ENCODE measurements at regions not wholly inside any gene's neighbourhood (a gene's known extent, or its start where the extent isn't known, plus 50 kb on each side); places are given as distances from the start of the nearest gene placed in this dataset.

DNA sequence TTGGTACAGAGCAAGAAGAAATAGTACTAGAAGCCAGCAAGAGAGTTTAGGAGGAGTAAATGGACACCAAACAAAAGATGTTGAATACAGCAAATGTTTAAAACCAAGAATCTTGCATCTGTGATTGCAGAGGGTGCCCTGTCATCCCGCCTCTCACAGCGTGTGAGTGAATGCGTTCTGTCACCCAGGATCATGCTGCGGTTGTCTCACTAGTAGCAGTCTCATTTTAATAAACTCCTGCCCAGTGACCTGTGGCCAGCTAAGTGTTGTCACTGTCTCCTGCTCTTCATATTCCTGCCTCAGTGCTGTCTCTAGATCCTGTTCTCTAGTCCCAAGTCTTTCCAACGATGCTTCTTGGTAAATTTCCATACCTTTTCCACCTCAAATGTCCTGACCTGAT is 584.6 kb downstream of the MCTP2 start:
- DNase-seq (ENCODE audit: low read depth, low spot score), result no peak
- Histone ChIP-seq H3K36me3 (ENCODE audit: control insufficient read depth in 2 of 2, extremely low read depth in 1 of 2, insufficient read depth in 2 of 2, low read length in 2 of 2) (no peaks in the 10 kb centered on the region), H3K4me1 (ENCODE audit: control insufficient read depth, extremely low read depth, insufficient read depth, low read length) (no peaks in the 10 kb centered on the region), H3K27ac (ENCODE audit: control insufficient read depth, insufficient read depth, low read length) (no peak overlapping the region), H4K20me1 (ENCODE audit: control insufficient read depth, extremely low read depth, insufficient read depth, low read length) (no peaks in the 10 kb centered on the region), H3K9me1 (ENCODE audit: control insufficient read depth, extremely low read depth, insufficient read depth, low read length) (no peaks in the 10 kb centered on the region), H3K4me2 (ENCODE audit: control insufficient read depth, extremely low read depth, insufficient read depth, low read depth, low read length) (no peak overlapping the region), H3K79me2 (ENCODE audit: control insufficient read depth, insufficient read depth, low read length) (no peaks in the 10 kb centered on the region), H3K9me3 (ENCODE audit: control insufficient read depth, low read depth, low read length) (no peaks in the 10 kb centered on the region), H3K4me3 (ENCODE audit: control insufficient read depth in 2 of 3, extremely low read depth in 1 of 3, insufficient read depth in 2 of 3, low read depth in 1 of 3, low read length in 3 of 3) (no peak overlapping the region), H3K9ac (ENCODE audit: control insufficient read depth, extremely low read depth, insufficient read depth, low read length) (no peak overlapping the region), H3K27me3 (ENCODE audit: control insufficient read depth, extremely low read depth, insufficient read depth, low read length) (no peaks in the 10 kb centered on the region), H2AFZ (ENCODE audit: control insufficient read depth, low read length) (no peak overlapping the region)
- TF ChIP-seq, protein P1, sequence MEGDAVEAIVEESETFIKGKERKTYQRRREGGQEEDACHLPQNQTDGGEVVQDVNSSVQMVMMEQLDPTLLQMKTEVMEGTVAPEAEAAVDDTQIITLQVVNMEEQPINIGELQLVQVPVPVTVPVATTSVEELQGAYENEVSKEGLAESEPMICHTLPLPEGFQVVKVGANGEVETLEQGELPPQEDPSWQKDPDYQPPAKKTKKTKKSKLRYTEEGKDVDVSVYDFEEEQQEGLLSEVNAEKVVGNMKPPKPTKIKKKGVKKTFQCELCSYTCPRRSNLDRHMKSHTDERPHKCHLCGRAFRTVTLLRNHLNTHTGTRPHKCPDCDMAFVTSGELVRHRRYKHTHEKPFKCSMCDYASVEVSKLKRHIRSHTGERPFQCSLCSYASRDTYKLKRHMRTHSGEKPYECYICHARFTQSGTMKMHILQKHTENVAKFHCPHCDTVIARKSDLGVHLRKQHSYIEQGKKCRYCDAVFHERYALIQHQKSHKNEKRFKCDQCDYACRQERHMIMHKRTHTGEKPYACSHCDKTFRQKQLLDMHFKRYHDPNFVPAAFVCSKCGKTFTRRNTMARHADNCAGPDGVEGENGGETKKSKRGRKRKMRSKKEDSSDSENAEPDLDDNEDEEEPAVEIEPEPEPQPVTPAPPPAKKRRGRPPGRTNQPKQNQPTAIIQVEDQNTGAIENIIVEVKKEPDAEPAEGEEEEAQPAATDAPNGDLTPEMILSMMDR (optimal IDR thresholded peaks at IDR 0.05 in 1 of 3, IDR thresholded peaks at IDR 0.05 in 1 of 3, conservative IDR thresholded peaks at IDR 0.05 in 1 of 3; ENCODE audit: extremely low read depth in 1 of 3, insufficient read depth in 2 of 3, low read length in 3 of 3), result no peak
- TF ChIP-seq EZH2 (IDR thresholded peaks at IDR 0.05; ENCODE audit: low read length), result no peak
- FAIRE-seq, result no peak
- dilution Hi-C loops (cut with MboI; ENCODE audit: extremely low pct_ligation_motif_present, low sequenced_read_pairs), result no loop called here

DNA sequence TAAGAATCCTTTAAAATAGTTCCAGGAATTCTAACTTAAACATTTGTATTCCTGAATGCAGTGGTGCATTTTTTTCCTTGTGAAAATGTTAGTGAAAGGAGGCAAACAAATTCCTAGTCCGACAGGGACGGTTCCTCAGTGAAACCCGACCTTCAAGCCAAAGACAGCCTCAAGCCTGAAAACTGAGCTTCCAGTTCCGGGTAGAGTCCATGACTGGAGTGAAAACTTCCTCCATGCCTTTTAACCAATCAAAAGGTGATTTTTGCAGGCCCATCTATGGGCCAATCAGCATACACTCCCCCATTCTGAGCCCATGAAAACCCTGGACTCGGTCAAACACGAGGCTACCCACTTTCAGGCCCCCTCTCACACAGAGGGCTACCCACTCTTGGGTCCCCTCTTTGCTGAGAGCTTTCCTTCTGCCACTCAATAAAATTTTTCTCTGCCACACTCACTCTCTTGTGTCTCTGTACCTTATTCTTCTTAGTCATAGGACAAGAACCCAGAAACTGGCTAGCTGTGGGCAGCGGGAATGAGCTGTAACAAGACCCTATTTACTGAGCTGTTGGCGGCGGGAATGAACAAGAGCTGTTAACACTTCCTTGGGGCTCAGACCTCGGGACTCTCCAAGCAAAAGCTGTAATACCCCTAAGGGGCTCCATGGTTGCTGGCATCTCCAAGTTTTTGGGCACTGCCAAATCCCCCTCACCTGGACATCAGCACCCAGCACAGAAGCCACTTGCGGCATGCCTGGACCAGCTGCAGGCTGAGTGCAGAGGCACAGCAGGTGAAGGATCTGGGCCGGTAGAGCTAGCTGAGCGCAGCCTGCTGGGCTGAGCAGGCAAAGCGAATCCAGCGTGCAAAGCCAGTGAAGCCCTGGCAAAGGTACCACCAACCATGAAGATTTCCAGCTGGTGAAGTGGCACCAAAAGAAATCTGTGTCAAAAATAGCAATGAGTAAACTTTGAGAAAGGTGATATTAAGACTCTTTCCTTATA is 598.8 kb downstream of the MCTP2 start:
- H3K79me2 ChIP-seq (ENCODE audit: control insufficient read depth, insufficient read depth, low read length), result no peaks in the 10 kb centered on the region
- H3K36me3 ChIP-seq (ENCODE audit: control insufficient read depth in 2 of 2, extremely low read depth in 1 of 2, insufficient read depth in 2 of 2, low read length in 2 of 2), result no peaks in the 10 kb centered on the region
- H3K4me1 ChIP-seq (ENCODE audit: control insufficient read depth, extremely low read depth, insufficient read depth, low read length), result no peaks in the 10 kb centered on the region
- no peaks in the 10 kb centered on the region for H4K20me1 ChIP-seq (ENCODE audit: control insufficient read depth, extremely low read depth, insufficient read depth, low read length)
- FAIRE-seq, result no peak
- dilution Hi-C loops (cut with MboI; ENCODE audit: extremely low pct_ligation_motif_present, low sequenced_read_pairs), result no loop called here
- TF ChIP-seq EZH2 (IDR thresholded peaks at IDR 0.05; ENCODE audit: low read length), result no peak
- TF ChIP-seq, protein P1 (optimal IDR thresholded peaks at IDR 0.05 in 1 of 3, IDR thresholded peaks at IDR 0.05 in 1 of 3, conservative IDR thresholded peaks at IDR 0.05 in 1 of 3; ENCODE audit: extremely low read depth in 1 of 3, insufficient read depth in 2 of 3, low read length in 3 of 3), result no peak
- H3K9me3 ChIP-seq (ENCODE audit: control insufficient read depth, low read depth, low read length), result no peaks in the 10 kb centered on the region
- H3K27ac ChIP-seq (ENCODE audit: control insufficient read depth, insufficient read depth, low read length), result no peak overlapping the region
- H2AFZ ChIP-seq (ENCODE audit: control insufficient read depth, low read length), result no peak overlapping the region
- no peak overlapping the region for H3K4me2 ChIP-seq (ENCODE audit: control insufficient read depth, extremely low read depth, insufficient read depth, low read depth, low read length)
- H3K9me1 ChIP-seq (ENCODE audit: control insufficient read depth, extremely low read depth, insufficient read depth, low read length), result no peaks in the 10 kb centered on the region
- DNase-seq (ENCODE audit: low read depth, low spot score), result no peak
- no peak overlapping the region for H3K4me3 ChIP-seq (ENCODE audit: control insufficient read depth in 2 of 3, extremely low read depth in 1 of 3, insufficient read depth in 2 of 3, low read depth in 1 of 3, low read length in 3 of 3)
- no peaks in the 10 kb centered on the region for H3K27me3 ChIP-seq (ENCODE audit: control insufficient read depth, extremely low read depth, insufficient read depth, low read length)
- no peak overlapping the region for H3K9ac ChIP-seq (ENCODE audit: control insufficient read depth, extremely low read depth, insufficient read depth, low read length)

All from keratinocyte (primary cell).